ENCODE measurements at regions not wholly inside any gene's neighbourhood (a gene's known extent, or its start where the extent isn't known, plus 50 kb on each side); places are given as distances from the start of the nearest gene placed in this dataset.

DNA sequence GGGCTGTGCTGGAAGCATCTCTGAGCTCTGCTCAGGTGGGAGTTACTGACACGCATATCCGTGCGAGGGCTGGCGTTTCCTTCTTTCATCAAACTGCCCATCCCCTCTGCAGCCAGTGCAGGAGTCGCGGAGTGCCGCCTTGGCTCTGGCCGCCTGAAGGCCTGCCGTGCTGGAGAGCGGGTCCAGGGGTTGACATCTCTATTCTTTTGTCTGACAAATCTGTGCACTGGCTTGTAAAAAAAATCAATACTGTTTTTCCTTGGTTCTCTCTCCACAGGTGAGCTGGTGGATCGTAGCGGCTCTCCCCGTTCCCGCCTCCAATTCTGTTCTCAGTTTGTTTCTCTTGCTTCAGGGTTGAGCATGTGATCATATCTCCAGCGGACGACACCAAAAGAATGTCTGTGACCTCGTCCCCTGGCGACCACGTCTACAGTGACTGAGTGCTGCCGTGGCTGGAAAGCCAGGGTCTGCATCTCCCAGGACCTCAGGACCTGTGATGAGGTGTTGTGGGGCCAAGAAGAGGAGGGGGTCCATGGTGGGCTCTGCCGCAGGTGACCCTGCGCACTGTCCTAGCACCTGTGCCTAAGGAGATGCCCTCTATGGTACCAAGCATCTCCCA lies 214.3 kb upstream of the IRX4 start:
- H3K27ac Mint-ChIP-seq (ENCODE audit: unreplicated experiment), result no peak overlapping the region
- Histone ChIP-seq H4K20me1 (ENCODE audit: insufficient read depth, low read length) (no peaks in the 10 kb centered on the region), H3K9me3 (ENCODE audit: insufficient read depth, low read depth, low read length) (peaks cover 11% of the 10 kb centered on the region), H3K4me3 (ENCODE audit: insufficient read depth, low read depth, low read length) (no peak overlapping the region), H2AFZ (ENCODE audit: low read depth, low read length) (no peak overlapping the region), H3K36me3 (ENCODE audit: insufficient read depth, low read length) (no peaks in the 10 kb centered on the region), H3K4me2 (ENCODE audit: low read length) (no peak overlapping the region), H3K79me2 (ENCODE audit: insufficient read depth, low read length) (no peaks in the 10 kb centered on the region), H3K27me3 (ENCODE audit: insufficient read depth, low read length) (no peaks in the 10 kb centered on the region), H3K4me1 (ENCODE audit: insufficient read depth, low read length) (no peaks in the 10 kb centered on the region), H3K27ac (ENCODE audit: low read depth, low read length) (no peak overlapping the region), H3K9ac (ENCODE audit: low read length) (no peak overlapping the region)
- FAIRE-seq (no peak), DNase-seq (ENCODE audit: low read depth) (no peak)
- peaks cover 6% of the 10 kb centered on the region for H3K4me1 Mint-ChIP-seq (ENCODE audit: low read depth, unreplicated experiment)
- TF ChIP-seq EZH2 (IDR thresholded peaks at IDR 0.05; ENCODE audit: insufficient read depth, low read length) (no peak), CTCF (IDR thresholded peaks at IDR 0.05; ENCODE audit: insufficient read depth, low read depth, low read length) (no peak)
- no peak overlapping the region for H3K4me3 Mint-ChIP-seq (ENCODE audit: unreplicated experiment)
- peaks cover 4% of the 10 kb centered on the region for H3K9me3 Mint-ChIP-seq (ENCODE audit: unreplicated experiment)
- H3K36me3 Mint-ChIP-seq (ENCODE audit: low read depth, unreplicated experiment), result no peaks in the 10 kb centered on the region
- peaks cover 19% of the 10 kb centered on the region for H3K27me3 Mint-ChIP-seq (ENCODE audit: low read depth, unreplicated experiment)

DNA sequence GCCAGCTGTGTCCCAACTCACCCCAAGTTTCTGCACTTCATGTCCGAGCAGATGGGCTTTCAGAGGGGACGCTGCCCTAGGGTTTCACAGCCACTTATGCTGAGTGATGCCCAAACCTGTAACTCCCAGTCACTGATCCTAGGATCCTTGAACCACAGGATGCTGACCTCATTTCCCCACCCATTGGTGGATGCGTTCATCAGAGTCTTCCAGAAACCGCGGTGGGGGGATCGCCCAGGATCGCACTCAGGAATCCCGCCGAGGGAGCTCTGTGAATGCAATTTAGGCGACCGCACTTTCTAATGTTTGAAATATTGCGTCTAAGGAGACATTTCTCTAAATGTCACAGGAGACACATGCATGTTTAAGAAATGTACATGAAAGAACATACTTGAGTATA lies 212.3 kb upstream of the IRX4 start:
- Histone ChIP-seq H3K36me3 (ENCODE audit: insufficient read depth, low read length) (no peaks in the 10 kb centered on the region), H3K4me3 (ENCODE audit: insufficient read depth, low read depth, low read length) (no peak overlapping the region), H3K27me3 (ENCODE audit: insufficient read depth, low read length) (no peaks in the 10 kb centered on the region), H3K4me2 (ENCODE audit: low read length) (no peak overlapping the region), H2AFZ (ENCODE audit: low read depth, low read length) (no peak overlapping the region), H3K4me1 (ENCODE audit: insufficient read depth, low read length) (no peaks in the 10 kb centered on the region), H3K9ac (ENCODE audit: low read length) (no peak overlapping the region), H3K79me2 (ENCODE audit: insufficient read depth, low read length) (no peaks in the 10 kb centered on the region), H4K20me1 (ENCODE audit: insufficient read depth, low read length) (no peaks in the 10 kb centered on the region), H3K27ac (ENCODE audit: low read depth, low read length) (no peak overlapping the region), H3K9me3 (ENCODE audit: insufficient read depth, low read depth, low read length) (peaks cover 5% of the 10 kb centered on the region)
- no peak for FAIRE-seq
- peaks cover 4% of the 10 kb centered on the region for H3K9me3 Mint-ChIP-seq (ENCODE audit: unreplicated experiment)
- H3K36me3 Mint-ChIP-seq (ENCODE audit: low read depth, unreplicated experiment), result no peaks in the 10 kb centered on the region
- no peak for TF ChIP-seq CTCF (IDR thresholded peaks at IDR 0.05; ENCODE audit: insufficient read depth, low read depth, low read length)
- no peak for TF ChIP-seq EZH2 (IDR thresholded peaks at IDR 0.05; ENCODE audit: insufficient read depth, low read length)
- H3K4me3 Mint-ChIP-seq (ENCODE audit: unreplicated experiment), result no peak overlapping the region
- DNase-seq (ENCODE audit: low read depth), result no peak
- peaks cover 19% of the 10 kb centered on the region for H3K27me3 Mint-ChIP-seq (ENCODE audit: low read depth, unreplicated experiment)
- H3K27ac Mint-ChIP-seq (ENCODE audit: unreplicated experiment), result no peak overlapping the region
- peaks cover 6% of the 10 kb centered on the region for H3K4me1 Mint-ChIP-seq (ENCODE audit: low read depth, unreplicated experiment)

DNA sequence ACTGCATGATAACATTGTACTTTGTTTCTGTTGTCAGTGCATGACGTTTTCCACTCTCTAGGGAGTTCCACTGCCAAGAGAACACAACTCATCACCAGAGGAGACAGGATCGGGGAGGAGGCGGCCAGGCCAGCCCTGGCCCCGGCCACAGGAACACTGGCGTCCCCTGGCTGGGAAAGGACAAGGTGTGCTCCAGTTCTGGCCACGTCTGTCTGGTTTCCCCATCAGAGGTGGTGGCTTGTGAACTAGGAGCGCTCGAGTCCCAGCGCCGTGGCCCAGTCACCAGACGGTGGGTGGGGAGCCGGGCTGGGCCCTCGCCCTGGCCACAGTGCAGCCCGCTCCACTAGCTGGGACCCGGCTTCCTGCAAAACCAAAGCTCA lies 211.9 kb upstream of the IRX4 start:
- Histone ChIP-seq H3K9me3 (ENCODE audit: insufficient read depth, low read depth, low read length) (peaks cover 5% of the 10 kb centered on the region), H3K4me3 (ENCODE audit: insufficient read depth, low read depth, low read length) (no peak overlapping the region), H2AFZ (ENCODE audit: low read depth, low read length) (no peak overlapping the region), H3K9ac (ENCODE audit: low read length) (no peak overlapping the region), H3K27ac (ENCODE audit: low read depth, low read length) (no peak overlapping the region), H3K4me1 (ENCODE audit: insufficient read depth, low read length) (no peaks in the 10 kb centered on the region), H3K4me2 (ENCODE audit: low read length) (no peak overlapping the region), H3K27me3 (ENCODE audit: insufficient read depth, low read length) (no peaks in the 10 kb centered on the region), H3K36me3 (ENCODE audit: insufficient read depth, low read length) (no peaks in the 10 kb centered on the region), H3K79me2 (ENCODE audit: insufficient read depth, low read length) (no peaks in the 10 kb centered on the region), H4K20me1 (ENCODE audit: insufficient read depth, low read length) (no peaks in the 10 kb centered on the region)
- DNase-seq (ENCODE audit: low read depth) (no peak), FAIRE-seq (no peak)
- peaks cover 6% of the 10 kb centered on the region for H3K4me1 Mint-ChIP-seq (ENCODE audit: low read depth, unreplicated experiment)
- H3K27ac Mint-ChIP-seq (ENCODE audit: unreplicated experiment), result no peak overlapping the region
- H3K4me3 Mint-ChIP-seq (ENCODE audit: unreplicated experiment), result no peak overlapping the region
- TF ChIP-seq CTCF (IDR thresholded peaks at IDR 0.05; ENCODE audit: insufficient read depth, low read depth, low read length) (no peak), EZH2 (IDR thresholded peaks at IDR 0.05; ENCODE audit: insufficient read depth, low read length) (no peak)
- H3K36me3 Mint-ChIP-seq (ENCODE audit: low read depth, unreplicated experiment), result no peaks in the 10 kb centered on the region
- peaks cover 4% of the 10 kb centered on the region for H3K9me3 Mint-ChIP-seq (ENCODE audit: unreplicated experiment)
- peaks cover 19% of the 10 kb centered on the region for H3K27me3 Mint-ChIP-seq (ENCODE audit: low read depth, unreplicated experiment)

All from astrocyte (in vitro differentiated cells and primary cell).